Transverse colon (tissue), 3 donors: ENCODE measurements at regions not wholly inside any gene's neighbourhood (a gene's known extent, or its start where the extent isn't known, plus 50 kb on each side); places are given as distances from the start of the nearest gene placed in this dataset.

ENCODE experiments used
- CTCF ChIP-seq, 5 experiments: fragments of 200-600 bp in 3 of 5; fragments of 450-650 bp in 2 of 5; sonication (generic) in 3 of 5; IDR thresholded peaks; 1 replicate in 2 of 5; 2 replicates in 3 of 5; pipeline ENCODE4 v1.5.1; 2016 to 2017; ENCODE audit warnings: antibody characterized with exemption in 5 of 5, inconsistent platforms in 3 of 5, mild to moderate bottlenecking in 2 of 5, moderate library complexity in 1 of 5
- EP300 ChIP-seq: sonication (generic); formaldehyde crosslinking; IDR thresholded peaks from one replicate; pipeline ENCODE4 v1.6.1; 2017; ENCODE audit warnings: antibody characterized with exemption, low read depth
- POLR2A ChIP-seq: fragments of 450-650 bp; IDR thresholded peaks from one replicate; pipeline ENCODE4 v1.6.1; 2016; ENCODE audit warnings: antibody characterized with exemption, mild to moderate bottlenecking, moderate library complexity

GRCh38 chr2:4931721-4932365 lies 760.3 kb upstream of the SOX11 start:
- no peak for TF ChIP-seq CTCF (IDR thresholded peaks at IDR 0.05)
- no peak for TF ChIP-seq POLR2A
- no peak for TF ChIP-seq EP300
